HUES6 (cell line): ENCODE measurements at regions not wholly inside any gene's neighbourhood (a gene's known extent, or its start where the extent isn't known, plus 50 kb on each side); places are given as distances from the start of the nearest gene placed in this dataset.

ENCODE experiments used
- H3K27ac ChIP-seq: 2 replicates; pipeline ENCODE4 v1.7.0; 2013; ENCODE audit warnings: low read depth, mild to moderate bottlenecking, low read length, inconsistent platforms
- H3K27me3 ChIP-seq: 2 replicates; pipeline ENCODE4 v1.6.1; 2013; ENCODE audit warnings: low read length; ENCODE audit not compliant: control insufficient read depth, insufficient read depth
- H3K36me3 ChIP-seq: 2 replicates; pipeline ENCODE4 v1.6.1; 2013; ENCODE audit warnings: low read length; ENCODE audit not compliant: control insufficient read depth, insufficient read depth
- H3K4me1 ChIP-seq: 2 replicates; pipeline ENCODE4 v1.6.1; 2013; ENCODE audit warnings: low read length; ENCODE audit not compliant: control insufficient read depth, insufficient read depth
- H3K4me3 ChIP-seq: 2 replicates; pipeline ENCODE4 v1.5.1; 2013; ENCODE audit warnings: low read depth, low read length
- H3K9ac ChIP-seq: one replicate; pipeline ENCODE4 v1.6.1; 2013; ENCODE audit warnings: mild to moderate bottlenecking, low read length
- H3K9me3 ChIP-seq: 2 replicates; pipeline ENCODE4 v1.6.1; 2013; ENCODE audit warnings: low read depth, low read length; ENCODE audit not compliant: control insufficient read depth, insufficient read depth

GRCh38 chr2:176753752-176754474 lies 458.7 kb upstream of the HNRNPA3 start:
- H3K27me3 ChIP-seq, result no peaks in the 10 kb centered on the region
- no peak overlapping the region for H3K27ac ChIP-seq
- H3K9me3 ChIP-seq, result no peaks in the 10 kb centered on the region
- no peaks in the 10 kb centered on the region for H3K36me3 ChIP-seq
- H3K4me1 ChIP-seq, result peaks cover 16% of the 10 kb centered on the region
- H3K4me3 ChIP-seq, result no peak overlapping the region
- no peak overlapping the region for H3K9ac ChIP-seq

- Histone ChIP-seq H3K4me3 (no peak overlapping the region), H3K27ac (no peak overlapping the region)
These were observed 457.0 kb upstream of the HNRNPA3 start for GRCh38 chr2:176755537-176756135.

GRCh38 chr2:176758426-176758825 lies 454.2 kb upstream of the HNRNPA3 start:
- H3K9ac ChIP-seq, result no peak overlapping the region
- no peaks in the 10 kb centered on the region for H3K36me3 ChIP-seq
- no peak overlapping the region for H3K4me3 ChIP-seq
- no peaks in the 10 kb centered on the region for H3K27me3 ChIP-seq
- H3K9me3 ChIP-seq, result no peaks in the 10 kb centered on the region
- H3K27ac ChIP-seq, result no peak overlapping the region
- peaks cover 15% of the 10 kb centered on the region for H3K4me1 ChIP-seq

More at GRCh38 chr2:176755537-176756135, 457.0 kb upstream of the HNRNPA3 start:
- Histone ChIP-seq H3K9ac (no peak overlapping the region), H3K9me3 (no peaks in the 10 kb centered on the region), H3K4me1 (peaks cover 16% of the 10 kb centered on the region), H3K27me3 (no peaks in the 10 kb centered on the region), H3K36me3 (no peaks in the 10 kb centered on the region)

GRCh38 chr2:176760439-176760838 lies 452.2 kb upstream of the HNRNPA3 start:
- H3K9me3 ChIP-seq, result no peaks in the 10 kb centered on the region
- H3K9ac ChIP-seq, result no peak overlapping the region
- no peaks in the 10 kb centered on the region for H3K36me3 ChIP-seq
- H3K27me3 ChIP-seq, result no peaks in the 10 kb centered on the region
- no peak overlapping the region for H3K27ac ChIP-seq
- no peak overlapping the region for H3K4me3 ChIP-seq
- peaks cover 34% of the 10 kb centered on the region for H3K4me1 ChIP-seq

GRCh38 chr2:176763130-176763529 lies 449.5 kb upstream of the HNRNPA3 start:
- Histone ChIP-seq H3K27ac (peak overlapping the region; percentile 20; the same call in 1 of the 2 replicates), H3K9me3 (no peaks in the 10 kb centered on the region), H3K36me3 (no peaks in the 10 kb centered on the region), H3K27me3 (no peaks in the 10 kb centered on the region), H3K9ac (no peak overlapping the region), H3K4me3 (no peak overlapping the region), H3K4me1 (peaks cover 37% of the 10 kb centered on the region)

- Histone ChIP-seq H3K9me3 (no peaks in the 10 kb centered on the region), H3K4me3 (peak overlapping the region; percentile 0; the same call in 1 of the 2 replicates), H3K36me3 (no peaks in the 10 kb centered on the region), H3K27me3 (no peaks in the 10 kb centered on the region), H3K9ac (no peak overlapping the region), H3K4me1 (peaks cover 37% of the 10 kb centered on the region), H3K27ac (peak overlapping the region; percentile 52)
These were observed 448.7 kb upstream of the HNRNPA3 start for GRCh38 chr2:176763851-176764404.

- H3K27ac ChIP-seq, result peak overlapping the region; percentile 52
- H3K4me3 ChIP-seq, result no peak overlapping the region
- no peaks in the 10 kb centered on the region for H3K36me3 ChIP-seq
- H3K27me3 ChIP-seq, result no peaks in the 10 kb centered on the region
- H3K9me3 ChIP-seq, result no peaks in the 10 kb centered on the region
- no peak overlapping the region for H3K9ac ChIP-seq
- H3K4me1 ChIP-seq, result peaks cover 37% of the 10 kb centered on the region
These were observed 447.7 kb upstream of the HNRNPA3 start for GRCh38 chr2:176764921-176765320.

GRCh38 chr2:176766005-176766404 lies 446.6 kb upstream of the HNRNPA3 start:
- H3K36me3 ChIP-seq, result no peaks in the 10 kb centered on the region
- no peaks in the 10 kb centered on the region for H3K27me3 ChIP-seq
- no peak overlapping the region for H3K27ac ChIP-seq
- no peak overlapping the region for H3K9ac ChIP-seq
- peaks cover 37% of the 10 kb centered on the region for H3K4me1 ChIP-seq
- H3K4me3 ChIP-seq, result no peak overlapping the region
- H3K9me3 ChIP-seq, result peaks cover under 1% of the 10 kb centered on the region; the same call in 1 of the 2 replicates

- peaks cover 18% of the 10 kb centered on the region for H3K9me3 ChIP-seq
- H3K4me3 ChIP-seq, result no peak overlapping the region
- no peak overlapping the region for H3K9ac ChIP-seq
- H3K27ac ChIP-seq, result no peak overlapping the region
- H3K4me1 ChIP-seq, result peaks cover 25% of the 10 kb centered on the region
- H3K36me3 ChIP-seq, result no peaks in the 10 kb centered on the region
- H3K27me3 ChIP-seq, result no peaks in the 10 kb centered on the region
These were observed 444.4 kb upstream of the HNRNPA3 start for GRCh38 chr2:176768185-176768584.

- Histone ChIP-seq H3K36me3 (no peaks in the 10 kb centered on the region), H3K4me1 (peaks cover 17% of the 10 kb centered on the region), H3K27ac (no peak overlapping the region), H3K4me3 (no peak overlapping the region), H3K9ac (no peak overlapping the region), H3K27me3 (no peaks in the 10 kb centered on the region), H3K9me3 (peaks cover 26% of the 10 kb centered on the region)
These were observed 443.6 kb upstream of the HNRNPA3 start for GRCh38 chr2:176769021-176769420.
